K562 (cell line): ENCODE measurements at regions not wholly inside any gene's neighbourhood (a gene's known extent, or its start where the extent isn't known, plus 50 kb on each side); places are given as distances from the start of the nearest gene placed in this dataset.
"Not testable (repeated sequence)": the region's sequence is repeated elsewhere in the genome, so short reads cannot be mapped to it uniquely, and the experiment has no call there.

Experiments used
- ATAC-seq: fragments of 200-7000 bp; cut with Tn5 transposase; 3 replicates; pipeline ENCODE4 v1.9.1; 2020; ENCODE audit warnings: moderate library complexity
- BruUV-seq: library from RNA; stranded (reverse); fragments of 400-500 nt; replicated peaks from 2 replicates; lab custom pipeline; 2021; lab: Mats Ljungman, UMichigan
- CTCF ChIA-PET: fragments of 300-600 bp; formaldehyde crosslinking; extraction: SDS; loops from one replicate; lab custom pipeline; 2021; ENCODE audit warnings: low intra/inter-chr PET ratio; lab: Yijun Ruan, JAX
- POLR2A ChIA-PET: fragments of 300-600, 350-650 bp; sonication (Branson Sonifier 250); formaldehyde crosslinking; extraction: SDS; loops from one replicate; lab custom pipeline; 2021; ENCODE audit warnings: antibody characterized with exemption, inconsistent platforms; lab: Yijun Ruan, JAX
- DNase-seq, 4 experiments: peaks; one replicate each; pipeline versions ENCODE4 v3.0.0 to v3.0.0-alpha.2; 2011 to 2018; ENCODE audit warnings: low spot score in 3 of 4, mixed read lengths in 3 of 4; ENCODE audit errors: extremely low read depth in 1 of 4
- FAIRE-seq: peaks from 2 replicates; lab custom pipeline; 2011; peaks lifted over from hg19 to GRCh38; lab: Jason Lieb, UNC
- H2AFZ ChIP-seq: 2 replicates; pipeline ENCODE4 v1.6.0; 2011; ENCODE audit warnings: low read depth, low read length, control low read depth, inconsistent platforms
- H3K27ac ChIP-seq: fragments of 200-600 bp; 3 replicates; pipeline ENCODE4 v1.8.0; 2011; ENCODE audit warnings: low read depth, mild to moderate bottlenecking, control low read depth, inconsistent platforms, low read length, moderate library complexity, mixed read lengths; ENCODE audit errors: extremely low read depth
- H3K27me3 ChIP-seq, 2 experiments: fragments of 300-600 bp in 1 of 2; 2 replicates in 1 of 2; 3 replicates in 1 of 2; pipeline versions ENCODE4 v1.6.0 to v1.8.0; 2011; ENCODE audit warnings: inconsistent platforms in 2 of 2, low read length in 2 of 2, mild to moderate bottlenecking in 1 of 2, mixed read lengths in 1 of 2, moderate library complexity in 1 of 2; ENCODE audit not compliant: control insufficient read depth in 2 of 2, insufficient read depth in 2 of 2
- H3K36me3 ChIP-seq: fragments of 300-600 bp; 3 replicates; pipeline ENCODE4 v1.8.0; 2011; ENCODE audit warnings: mild to moderate bottlenecking, low read length, inconsistent platforms; ENCODE audit not compliant: control insufficient read depth, insufficient read depth
- H3K4me1 ChIP-seq, 2 experiments: fragments of 200-600 bp in 1 of 2; replicated peaks in 1 of 2; 2 replicates in 1 of 2; 3 replicates in 1 of 2; pipeline versions ENCODE4 v1.5.1 to v1.8.0; 2011; ENCODE audit warnings: inconsistent platforms in 2 of 2, low read length in 2 of 2, mild to moderate bottlenecking in 1 of 2, mixed read lengths in 1 of 2, moderate library complexity in 1 of 2; ENCODE audit not compliant: control insufficient read depth in 2 of 2, insufficient read depth in 2 of 2
- H3K4me2 ChIP-seq: 2 replicates; pipeline ENCODE4 v1.6.1; 2011; ENCODE audit warnings: low read length, control low read depth, inconsistent platforms, mixed read lengths; ENCODE audit not compliant: insufficient read depth
- H3K4me3 ChIP-seq: fragments of 200-600 bp; sonication (generic), shearing (Covaris generic); 2 replicates; pipeline ENCODE4 v1.5.1; 2016; ENCODE audit warnings: control low read depth, inconsistent platforms
- H3K79me2 ChIP-seq: fragments of 200-600 bp; 3 replicates; pipeline ENCODE4 v1.8.0; 2011; ENCODE audit warnings: low read length, inconsistent platforms; ENCODE audit not compliant: control insufficient read depth, insufficient read depth
- H3K9ac ChIP-seq, 2 experiments: 2 replicates each; pipeline versions ENCODE4 v1.6.0 to v1.6.1; 2011; ENCODE audit warnings: low read depth in 2 of 2, low read length in 2 of 2, control low read depth in 1 of 2, inconsistent platforms in 1 of 2, mild to moderate bottlenecking in 1 of 2, mixed read lengths in 1 of 2; ENCODE audit not compliant: insufficient read depth in 1 of 2
- H3K9me1 ChIP-seq: one replicate; pipeline ENCODE4 v1.6.0; 2011; ENCODE audit warnings: inconsistent platforms, mild to moderate bottlenecking, low read length, moderate library complexity; ENCODE audit not compliant: control insufficient read depth, insufficient read depth
- H3K9me3 ChIP-seq: replicated peaks from 2 replicates; pipeline ENCODE4 v1.5.1; 2011; ENCODE audit warnings: low read depth, low read length, inconsistent platforms; ENCODE audit not compliant: control insufficient read depth, insufficient read depth
- H4K20me1 ChIP-seq: replicated peaks from 2 replicates; pipeline ENCODE4 v1.6.1; 2011; ENCODE audit warnings: low read length, inconsistent platforms, mixed read lengths; ENCODE audit not compliant: control insufficient read depth, insufficient read depth
- WGBS: fragments of 100-300 bp; shearing (Covaris generic); methylation state at CpG from one replicate; pipeline ENCODE4 v1.1.6; 2016; ENCODE audit warnings: low coverage, mixed read lengths; ENCODE audit not compliant: insufficient coverage; ENCODE audit errors: missing lambda C conversion rate; 5-methylcytosine and 5-hydroxymethylcytosine counted together
- in situ Hi-C: fragments of 300-500 bp; cut with MboI; formaldehyde crosslinking; loops from 4 replicates; pipeline ENCODE4 v1.15.0; 2018; ENCODE audit warnings: inconsistent platforms, mixed read lengths
- intact Hi-C: fragments of 100-400 bp; cut with micrococcal nuclease; formaldehyde crosslinking; loops from 2 replicates; pipeline ENCODE4 v1.14.2; 2022

- H2AFZ ChIP-seq, H3K79me2 ChIP-seq, ATAC-seq, intact Hi-C loops, H3K27ac ChIP-seq, H4K20me1 ChIP-seq, POLR2A ChIA-PET, DNase-seq, H3K9me3 ChIP-seq, in situ Hi-C loops, H3K4me1 ChIP-seq, H3K36me3 ChIP-seq, BruUV-seq, H3K9ac ChIP-seq, H3K27me3 ChIP-seq, FAIRE-seq, CTCF ChIA-PET, H3K9me1 ChIP-seq, H3K4me3 ChIP-seq, H3K4me2 ChIP-seq: not testable (repeated sequence)
- WGBS = 0% methylated on average over 8 of the region's 8 CpGs
These were observed 845.6 kb upstream of the ANO3 start for GRCh38 chr11:25486338-25486737.

GRCh38 chr11:25488176-25488575 lies 843.8 kb upstream of the ANO3 start:
- CTCF ChIA-PET, H3K4me1 ChIP-seq, H3K27me3 ChIP-seq, FAIRE-seq, POLR2A ChIA-PET, H4K20me1 ChIP-seq, H3K79me2 ChIP-seq, H3K27ac ChIP-seq, H3K4me2 ChIP-seq, BruUV-seq, H3K9me1 ChIP-seq, DNase-seq, H3K4me3 ChIP-seq, H3K36me3 ChIP-seq, intact Hi-C loops, H3K9ac ChIP-seq, H2AFZ ChIP-seq, in situ Hi-C loops, ATAC-seq, H3K9me3 ChIP-seq: not testable (repeated sequence)
- 0% methylated on average over 4 of the region's 5 CpGs for WGBS

- H3K79me2 ChIP-seq, FAIRE-seq, H3K9ac ChIP-seq, in situ Hi-C loops, H3K36me3 ChIP-seq, BruUV-seq, H3K27me3 ChIP-seq, H3K4me1 ChIP-seq, H2AFZ ChIP-seq, POLR2A ChIA-PET, H3K9me1 ChIP-seq, H4K20me1 ChIP-seq, H3K27ac ChIP-seq, ATAC-seq, DNase-seq, H3K4me2 ChIP-seq, H3K9me3 ChIP-seq, intact Hi-C loops, CTCF ChIA-PET, H3K4me3 ChIP-seq: not testable (repeated sequence)
- WGBS = 0% methylated on average over 5 of the region's 7 CpGs
These were observed 830.5 kb upstream of the ANO3 start for GRCh38 chr11:25501426-25501825.
